HCT116 (cell line): ENCODE measurements at regions not wholly inside any gene's neighbourhood (a gene's known extent, or its start where the extent isn't known, plus 50 kb on each side); places are given as distances from the start of the nearest gene placed in this dataset.
A peak's percentile ranks its signal among the peaks of the same experiment; 100 is the strongest.

Experiments used
- ATAC-seq: fragments of 200-7000 bp; cut with Tn5 transposase; 2 replicates; pipeline ENCODE4 v1.9.1; 2020; ENCODE audit warnings: mild to moderate bottlenecking, moderate library complexity
- BruUV-seq: library from RNA; stranded (reverse); fragments of 400-500 nt; replicated peaks from 2 replicates; lab custom pipeline; 2021; lab: Mats Ljungman, UMichigan
- CTCF ChIA-PET: fragments of 300-600 bp; sonication (Branson Sonifier 250); formaldehyde crosslinking; loops from one replicate; lab custom pipeline; 2021; ENCODE audit warnings: antibody characterized with exemption; lab: Charles Lee
- POLR2A ChIA-PET: fragments of 300-600, 350-600 bp; sonication (Branson Sonifier 250); formaldehyde crosslinking; loops from one replicate; lab custom pipeline; 2021; ENCODE audit warnings: antibody characterized with exemption; lab: Charles Lee
- RAD21 ChIA-PET, 2 experiments: fragments of 300-600 bp; sonication (Branson Sonifier 250); formaldehyde crosslinking; loops; one replicate each; lab custom pipeline; 2023; ENCODE audit warnings: low total read pairs in 2 of 2; ENCODE audit not compliant: uncharacterized antibody in 2 of 2, unreplicated experiment in 2 of 2, low non-redundant PET in 1 of 2; lab: Charles Lee
- DNase-seq: peaks from one replicate; pipeline ENCODE4 v3.0.0-alpha.2; 2010; ENCODE audit warnings: low read depth, low spot score
- H2AFZ ChIP-seq: fragments of 200-600 bp; shearing (Covaris generic), sonication (generic); 2 replicates; pipeline ENCODE4 v1.6.1; 2017; ENCODE audit warnings: low read depth, mixed run types, mixed read lengths, antibody characterized with exemption, low read length; ENCODE audit not compliant: poor library complexity, severe bottlenecking
- H3K27ac ChIP-seq: 2 replicates; pipeline ENCODE4 v1.5.1; 2012; ENCODE audit warnings: low read depth, low read length
- H3K27me3 ChIP-seq: fragments of 200-600 bp; sonication (generic); 2 replicates; pipeline ENCODE4 v1.6.1; 2016; ENCODE audit warnings: mixed run types, low read length, mixed read lengths; ENCODE audit not compliant: insufficient read depth
- H3K36me3 ChIP-seq, 2 experiments: fragments of 200-500 bp in 1 of 2; fragments of 200-600 bp in 1 of 2; sonication (Bioruptor generic) in 1 of 2; sonication (generic) in 1 of 2; 2 replicates each; pipeline versions ENCODE4 v1.5.1 to v1.6.1; 2014 to 2016; ENCODE audit warnings: low read length in 2 of 2, inconsistent platforms in 1 of 2, mixed read lengths in 1 of 2, mixed run types in 1 of 2; ENCODE audit not compliant: insufficient read depth in 2 of 2, control insufficient read depth in 1 of 2
- H3K4me1 ChIP-seq, 2 experiments: fragments of 200-600 bp in 1 of 2; sonication (generic) in 1 of 2; 2 replicates each; pipeline versions ENCODE4 v1.5.1 to v1.6.1; 2012 to 2017; ENCODE audit warnings: low read length in 2 of 2, inconsistent platforms in 1 of 2, mild to moderate bottlenecking in 1 of 2, mixed read lengths in 1 of 2, mixed run types in 1 of 2, moderate library complexity in 1 of 2; ENCODE audit not compliant: insufficient read depth in 2 of 2, control insufficient read depth in 1 of 2
- H3K4me2 ChIP-seq: fragments of 200-600 bp; sonication (generic); 2 replicates; pipeline ENCODE4 v1.6.1; 2017; ENCODE audit warnings: mixed run types, low read length, mixed read lengths
- H3K4me3 ChIP-seq, 2 experiments: fragments of 200-600 bp in 1 of 2; sonication (generic) in 1 of 2; replicated peaks in 1 of 2; 2 replicates each; pipeline ENCODE4 v1.5.1; 2011 to 2016; ENCODE audit warnings: low read length in 2 of 2, control low read depth in 1 of 2, low read depth in 1 of 2, mild to moderate bottlenecking in 1 of 2, mixed read lengths in 1 of 2, mixed run types in 1 of 2
- H3K79me2 ChIP-seq: fragments of 200-600 bp; sonication (generic); 2 replicates; pipeline ENCODE4 v1.6.1; 2017; ENCODE audit warnings: mild to moderate bottlenecking, mixed run types, low read length, moderate library complexity, mixed read lengths; ENCODE audit not compliant: insufficient read depth
- H3K9ac ChIP-seq: fragments of 200-600 bp; sonication (generic); 2 replicates; pipeline ENCODE4 v1.6.1; 2016; ENCODE audit warnings: low read length, mixed read lengths
- H3K9me2 ChIP-seq: fragments of 200-600 bp; sonication (generic), shearing (Covaris generic); 2 replicates; pipeline ENCODE4 v1.6.1; 2017; ENCODE audit warnings: mixed run types, mild to moderate bottlenecking, moderate library complexity; ENCODE audit not compliant: insufficient read depth
- H3K9me3 ChIP-seq, 2 experiments: fragments of 200-500 bp in 1 of 2; fragments of 200-600 bp in 1 of 2; sonication (Bioruptor generic) in 1 of 2; sonication (generic) in 1 of 2; 2 replicates each; pipeline ENCODE4 v1.6.1; 2014 to 2017; ENCODE audit warnings: low read length in 2 of 2, mixed read lengths in 2 of 2, inconsistent platforms in 1 of 2, low read depth in 1 of 2, mild to moderate bottlenecking in 1 of 2, mixed run types in 1 of 2, moderate library complexity in 1 of 2; ENCODE audit not compliant: control insufficient read depth in 1 of 2, insufficient read depth in 1 of 2
- H4K20me1 ChIP-seq: fragments of 200-600 bp; sonication (generic), shearing (Covaris generic); 2 replicates; pipeline ENCODE4 v1.6.1; 2017; ENCODE audit warnings: mixed run types, mild to moderate bottlenecking, moderate library complexity; ENCODE audit not compliant: insufficient read depth
- CTCF ChIP-seq, 3 experiments: fragments of 200-600 bp in 1 of 3; sonication (generic) in 1 of 3; IDR thresholded peaks in 2 of 3; conservative IDR thresholded peaks in 1 of 3; 2 replicates each; pipeline ENCODE4 v1.5.1; 2012 to 2017; ENCODE audit warnings: low read depth in 2 of 3, low read length in 2 of 3, antibody characterized with exemption in 1 of 3, borderline replicate concordance in 1 of 3, control low read depth in 1 of 3, mild to moderate bottlenecking in 1 of 3, mixed read lengths in 1 of 3, mixed run types in 1 of 3, moderate library complexity in 1 of 3; ENCODE audit not compliant: insufficient read depth in 1 of 3
- ELF1 ChIP-seq: IDR thresholded peaks from 2 replicates; pipeline ENCODE4 v1.6.1; 2012; ENCODE audit warnings: low read depth, borderline replicate concordance
- YY1 ChIP-seq: IDR thresholded peaks from 2 replicates; pipeline ENCODE4 v1.6.1; 2011; ENCODE audit warnings: low read length, low read depth, moderate library complexity, mild to moderate bottlenecking; ENCODE audit not compliant: insufficient replicate concordance; ENCODE audit errors: extremely low read depth
- intact Hi-C: fragments of 100-400 bp; cut with micrococcal nuclease; formaldehyde crosslinking; loops from 2 replicates; pipeline ENCODE4 v1.10.0; 2022

DNA sequence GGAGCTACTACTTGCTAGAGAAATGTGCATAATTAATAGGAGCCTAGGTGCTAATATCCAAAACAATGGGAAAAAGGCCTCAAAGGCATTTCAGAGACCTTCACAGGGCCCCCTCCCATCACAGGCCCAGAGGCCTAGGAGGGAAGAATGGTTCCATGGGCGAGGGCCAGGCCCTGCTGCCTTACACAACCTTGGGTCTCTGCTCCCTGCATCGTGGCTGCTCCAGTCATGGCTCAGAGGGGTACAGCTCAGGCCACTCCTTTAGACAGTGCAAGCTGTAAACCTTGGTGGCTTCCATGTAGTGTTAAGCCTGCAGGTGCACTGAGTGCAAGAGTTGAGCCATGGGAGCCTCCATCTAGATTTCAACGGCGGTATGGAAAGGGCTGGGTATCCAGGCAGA is 429.2 kb downstream of the FIGN start:
- Histone ChIP-seq H3K9ac (no peak overlapping the region), H2AFZ (no peak overlapping the region)
- no peak for TF ChIP-seq YY1
- TF ChIP-seq, all 23 proteins: peak for 0
- H3K9me3 ChIP-seq: no peaks in the 10 kb centered on the region
- H3K27ac ChIP-seq: no peak overlapping the region
- H3K4me1 ChIP-seq: no peaks in the 10 kb centered on the region
- DNase-seq (no peak), ATAC-seq (no peak)
- no peaks in the 10 kb centered on the region for H3K79me2 ChIP-seq
- ChIA-PET CTCF (no interaction called here), POLR2A (no interaction called here), RAD21 (no interaction called here)
- H3K27me3 ChIP-seq: no peaks in the 10 kb centered on the region
- BruUV-seq: no TSS peak
- no peaks in the 10 kb centered on the region for H3K9me2 ChIP-seq
- H3K4me3 ChIP-seq: no peak overlapping the region
- H4K20me1 ChIP-seq: no peaks in the 10 kb centered on the region
- intact Hi-C loops: no loop called here
- H3K4me2 ChIP-seq: no peak overlapping the region
- H3K36me3 ChIP-seq: no peaks in the 10 kb centered on the region

DNA sequence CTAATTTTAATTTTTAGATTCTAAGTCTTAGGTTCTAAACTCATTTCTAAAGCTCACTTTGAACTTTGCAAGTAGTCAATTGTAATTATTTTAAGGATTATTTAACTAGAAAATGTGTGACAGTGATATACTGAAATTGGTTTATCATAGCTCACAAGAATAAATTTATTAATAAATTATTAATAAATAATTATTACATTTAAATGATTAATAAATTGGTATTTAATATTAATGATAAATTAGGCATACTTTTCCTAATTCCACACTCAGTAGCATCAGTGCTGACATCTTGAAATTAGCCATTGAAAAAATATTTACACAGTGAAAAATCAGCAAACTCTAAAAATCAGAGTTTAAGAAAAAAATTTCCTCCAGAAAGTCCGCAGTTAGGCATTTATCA is 433.7 kb downstream of the FIGN start:
- RAD21 ChIA-PET: no interaction called here
- CTCF ChIA-PET: no interaction called here
- intact Hi-C loops: no loop called here

DNA sequence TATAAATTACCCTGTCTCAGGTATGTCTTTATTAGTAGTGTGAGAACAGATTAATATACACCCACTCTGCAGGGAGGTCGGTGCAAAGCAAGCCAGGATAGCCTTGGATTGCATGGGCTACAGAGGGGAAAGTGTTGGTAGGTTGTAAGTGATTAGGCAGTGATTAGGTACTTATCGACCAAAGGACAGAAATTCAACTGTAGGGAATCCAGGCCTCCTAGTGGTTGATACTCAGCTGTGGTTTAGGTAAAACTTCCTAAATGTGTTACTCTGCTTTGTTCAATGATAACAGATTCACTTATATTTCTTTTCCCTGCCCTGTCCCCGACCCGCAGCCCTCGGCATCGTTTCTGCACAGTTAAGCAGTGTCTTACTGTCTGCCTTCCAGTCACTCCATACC is 444.0 kb downstream of the FIGN start:
- intact Hi-C loops: no loop called here
- Histone ChIP-seq H4K20me1 (no peaks in the 10 kb centered on the region), H3K4me2 (no peak overlapping the region), H3K27me3 (peaks cover 10% of the 10 kb centered on the region; the same call in 1 of the 2 replicates), H3K4me3 (no peak overlapping the region), H3K9ac (no peak overlapping the region), H3K4me1 (no peaks in the 10 kb centered on the region), H3K27ac (no peak overlapping the region), H3K79me2 (no peaks in the 10 kb centered on the region), H2AFZ (no peak overlapping the region), H3K9me2 (no peaks in the 10 kb centered on the region), H3K9me3 (no peaks in the 10 kb centered on the region), H3K36me3 (no peaks in the 10 kb centered on the region)
- ATAC-seq (no peak), DNase-seq (no peak)
- CTCF ChIA-PET: no interaction called here
- TF ChIP-seq ELF1 (no peak), CTCF (IDR thresholded peaks at IDR 0.05 in 2 of 3, conservative IDR thresholded peaks at IDR 0.05 in 1 of 3; ENCODE audit: borderline replicate concordance in 1 of 3, insufficient read depth in 1 of 3, low read depth in 2 of 3, low read length in 2 of 3) (0 out of 6 replicates have a peak, but pooled peaks of 1 of the 3 experiments have one; percentile 7)
- RAD21 ChIA-PET: no interaction called here
- BruUV-seq: no TSS peak
- POLR2A ChIA-PET: no interaction called here

More for the DNA sequence above, 433.7 kb downstream of the FIGN start:
- ATAC-seq (no peak), DNase-seq (no peak)
- POLR2A ChIA-PET: no interaction called here
- H2AFZ ChIP-seq: no peak overlapping the region
- no peaks in the 10 kb centered on the region for H3K36me3 ChIP-seq
- H3K27me3 ChIP-seq: peaks cover 19% of the 10 kb centered on the region
- H3K79me2 ChIP-seq: no peaks in the 10 kb centered on the region
- TF ChIP-seq ELF1: no peak
- no peaks in the 10 kb centered on the region for H3K9me2 ChIP-seq
- H3K4me3 ChIP-seq: no peak overlapping the region
- H3K9ac ChIP-seq: no peak overlapping the region
- no peaks in the 10 kb centered on the region for H3K9me3 ChIP-seq
- no peak overlapping the region for H3K27ac ChIP-seq
- BruUV-seq: no TSS peak
- H3K4me1 ChIP-seq: no peaks in the 10 kb centered on the region
- H4K20me1 ChIP-seq: no peaks in the 10 kb centered on the region
- no peak overlapping the region for H3K4me2 ChIP-seq
